ENCODE measurements at regions not wholly inside any gene's neighbourhood (a gene's known extent, or its start where the extent isn't known, plus 50 kb on each side); places are given as distances from the start of the nearest gene placed in this dataset.
"Not testable (repeated sequence)": the region's sequence is repeated elsewhere in the genome, so short reads cannot be mapped to it uniquely, and the experiment has no call there.

- not testable (repeated sequence) for DNase-seq
These were observed 162.6 kb upstream of the JADE1 start for GRCh38 chr4:128646893-128647292.

- not testable (repeated sequence) for DNase-seq
These were observed 164.5 kb upstream of the JADE1 start for GRCh38 chr4:128644693-128645654.

GRCh38 chr4:128644107-128644506, 165.4 kb upstream of the JADE1 start:
- not testable (repeated sequence) for DNase-seq

GRCh38 chr4:128641566-128641965, 167.9 kb upstream of the JADE1 start:
- DNase-seq = not testable (repeated sequence)

GRCh38 chr4:128639541-128640270, 169.8 kb upstream of the JADE1 start:
- DNase-seq = no peak

- no peak for DNase-seq
These were observed 172.6 kb upstream of the JADE1 start for GRCh38 chr4:128636906-128637305.

- no peak for DNase-seq
These were observed 173.4 kb upstream of the JADE1 start for GRCh38 chr4:128635955-128636560.

GRCh38 chr4:128635141-128635954, 174.2 kb upstream of the JADE1 start:
- DNase-seq = no peak

- no peak for DNase-seq
These were observed 176.4 kb upstream of the JADE1 start for GRCh38 chr4:128633067-128633466.

GRCh38 chr4:128630871-128631270, 178.6 kb upstream of the JADE1 start:
- no peak for DNase-seq

- no peak for DNase-seq
These were observed 185.8 kb upstream of the JADE1 start for GRCh38 chr4:128623508-128624215.

- DNase-seq = not testable (repeated sequence)
These were observed 189.1 kb upstream of the JADE1 start for GRCh38 chr4:128620279-128620965.

- no peak for DNase-seq
These were observed 194.3 kb upstream of the JADE1 start for GRCh38 chr4:128615197-128615596.

- DNase-seq = no peak
These were observed 201.5 kb upstream of the JADE1 start for GRCh38 chr4:128608006-128608405.

- DNase-seq = no peak
These were observed 203.3 kb upstream of the JADE1 start for GRCh38 chr4:128606173-128606572.

- DNase-seq = no peak
These were observed 204.7 kb upstream of the JADE1 start for GRCh38 chr4:128604840-128605239.

GRCh38 chr4:128604204-128604603, 205.3 kb upstream of the JADE1 start:
- no peak for DNase-seq

GRCh38 chr4:128603081-128603480, 206.4 kb upstream of the JADE1 start:
- DNase-seq = no peak

GRCh38 chr4:128601991-128602695, 207.4 kb upstream of the JADE1 start:
- DNase-seq = no peak
